K562 (cell line): ENCODE measurements at regions not wholly inside any gene's neighbourhood (a gene's known extent, or its start where the extent isn't known, plus 50 kb on each side); places are given as distances from the start of the nearest gene placed in this dataset.

Source experiments
- TF ChIP-seq, protein P1 (sequence below), 2 experiments: fragments of 150-350 bp in 1 of 2; IDR thresholded peaks; 2 replicates each; pipeline ENCODE4 v1.6.1; 2012 to 2016; ENCODE audit warnings: low read depth in 2 of 2, low read length in 2 of 2, mild to moderate bottlenecking in 1 of 2, moderate library complexity in 1 of 2
- TF ChIP-seq, protein P2 (sequence below): fragments of 450-650 bp; IDR thresholded peaks from 2 replicates; pipeline ENCODE4 v1.6.1; 2016; ENCODE audit warnings: low read depth

- TF ChIP-seq, protein P1, sequence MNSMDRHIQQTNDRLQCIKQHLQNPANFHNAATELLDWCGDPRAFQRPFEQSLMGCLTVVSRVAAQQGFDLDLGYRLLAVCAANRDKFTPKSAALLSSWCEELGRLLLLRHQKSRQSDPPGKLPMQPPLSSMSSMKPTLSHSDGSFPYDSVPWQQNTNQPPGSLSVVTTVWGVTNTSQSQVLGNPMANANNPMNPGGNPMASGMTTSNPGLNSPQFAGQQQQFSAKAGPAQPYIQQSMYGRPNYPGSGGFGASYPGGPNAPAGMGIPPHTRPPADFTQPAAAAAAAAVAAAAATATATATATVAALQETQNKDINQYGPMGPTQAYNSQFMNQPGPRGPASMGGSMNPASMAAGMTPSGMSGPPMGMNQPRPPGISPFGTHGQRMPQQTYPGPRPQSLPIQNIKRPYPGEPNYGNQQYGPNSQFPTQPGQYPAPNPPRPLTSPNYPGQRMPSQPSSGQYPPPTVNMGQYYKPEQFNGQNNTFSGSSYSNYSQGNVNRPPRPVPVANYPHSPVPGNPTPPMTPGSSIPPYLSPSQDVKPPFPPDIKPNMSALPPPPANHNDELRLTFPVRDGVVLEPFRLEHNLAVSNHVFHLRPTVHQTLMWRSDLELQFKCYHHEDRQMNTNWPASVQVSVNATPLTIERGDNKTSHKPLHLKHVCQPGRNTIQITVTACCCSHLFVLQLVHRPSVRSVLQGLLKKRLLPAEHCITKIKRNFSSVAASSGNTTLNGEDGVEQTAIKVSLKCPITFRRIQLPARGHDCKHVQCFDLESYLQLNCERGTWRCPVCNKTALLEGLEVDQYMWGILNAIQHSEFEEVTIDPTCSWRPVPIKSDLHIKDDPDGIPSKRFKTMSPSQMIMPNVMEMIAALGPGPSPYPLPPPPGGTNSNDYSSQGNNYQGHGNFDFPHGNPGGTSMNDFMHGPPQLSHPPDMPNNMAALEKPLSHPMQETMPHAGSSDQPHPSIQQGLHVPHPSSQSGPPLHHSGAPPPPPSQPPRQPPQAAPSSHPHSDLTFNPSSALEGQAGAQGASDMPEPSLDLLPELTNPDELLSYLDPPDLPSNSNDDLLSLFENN (IDR thresholded peaks at IDR 0.05; ENCODE audit: low read depth in 2 of 2, low read length in 2 of 2) = no peak
- TF ChIP-seq, protein P2, sequence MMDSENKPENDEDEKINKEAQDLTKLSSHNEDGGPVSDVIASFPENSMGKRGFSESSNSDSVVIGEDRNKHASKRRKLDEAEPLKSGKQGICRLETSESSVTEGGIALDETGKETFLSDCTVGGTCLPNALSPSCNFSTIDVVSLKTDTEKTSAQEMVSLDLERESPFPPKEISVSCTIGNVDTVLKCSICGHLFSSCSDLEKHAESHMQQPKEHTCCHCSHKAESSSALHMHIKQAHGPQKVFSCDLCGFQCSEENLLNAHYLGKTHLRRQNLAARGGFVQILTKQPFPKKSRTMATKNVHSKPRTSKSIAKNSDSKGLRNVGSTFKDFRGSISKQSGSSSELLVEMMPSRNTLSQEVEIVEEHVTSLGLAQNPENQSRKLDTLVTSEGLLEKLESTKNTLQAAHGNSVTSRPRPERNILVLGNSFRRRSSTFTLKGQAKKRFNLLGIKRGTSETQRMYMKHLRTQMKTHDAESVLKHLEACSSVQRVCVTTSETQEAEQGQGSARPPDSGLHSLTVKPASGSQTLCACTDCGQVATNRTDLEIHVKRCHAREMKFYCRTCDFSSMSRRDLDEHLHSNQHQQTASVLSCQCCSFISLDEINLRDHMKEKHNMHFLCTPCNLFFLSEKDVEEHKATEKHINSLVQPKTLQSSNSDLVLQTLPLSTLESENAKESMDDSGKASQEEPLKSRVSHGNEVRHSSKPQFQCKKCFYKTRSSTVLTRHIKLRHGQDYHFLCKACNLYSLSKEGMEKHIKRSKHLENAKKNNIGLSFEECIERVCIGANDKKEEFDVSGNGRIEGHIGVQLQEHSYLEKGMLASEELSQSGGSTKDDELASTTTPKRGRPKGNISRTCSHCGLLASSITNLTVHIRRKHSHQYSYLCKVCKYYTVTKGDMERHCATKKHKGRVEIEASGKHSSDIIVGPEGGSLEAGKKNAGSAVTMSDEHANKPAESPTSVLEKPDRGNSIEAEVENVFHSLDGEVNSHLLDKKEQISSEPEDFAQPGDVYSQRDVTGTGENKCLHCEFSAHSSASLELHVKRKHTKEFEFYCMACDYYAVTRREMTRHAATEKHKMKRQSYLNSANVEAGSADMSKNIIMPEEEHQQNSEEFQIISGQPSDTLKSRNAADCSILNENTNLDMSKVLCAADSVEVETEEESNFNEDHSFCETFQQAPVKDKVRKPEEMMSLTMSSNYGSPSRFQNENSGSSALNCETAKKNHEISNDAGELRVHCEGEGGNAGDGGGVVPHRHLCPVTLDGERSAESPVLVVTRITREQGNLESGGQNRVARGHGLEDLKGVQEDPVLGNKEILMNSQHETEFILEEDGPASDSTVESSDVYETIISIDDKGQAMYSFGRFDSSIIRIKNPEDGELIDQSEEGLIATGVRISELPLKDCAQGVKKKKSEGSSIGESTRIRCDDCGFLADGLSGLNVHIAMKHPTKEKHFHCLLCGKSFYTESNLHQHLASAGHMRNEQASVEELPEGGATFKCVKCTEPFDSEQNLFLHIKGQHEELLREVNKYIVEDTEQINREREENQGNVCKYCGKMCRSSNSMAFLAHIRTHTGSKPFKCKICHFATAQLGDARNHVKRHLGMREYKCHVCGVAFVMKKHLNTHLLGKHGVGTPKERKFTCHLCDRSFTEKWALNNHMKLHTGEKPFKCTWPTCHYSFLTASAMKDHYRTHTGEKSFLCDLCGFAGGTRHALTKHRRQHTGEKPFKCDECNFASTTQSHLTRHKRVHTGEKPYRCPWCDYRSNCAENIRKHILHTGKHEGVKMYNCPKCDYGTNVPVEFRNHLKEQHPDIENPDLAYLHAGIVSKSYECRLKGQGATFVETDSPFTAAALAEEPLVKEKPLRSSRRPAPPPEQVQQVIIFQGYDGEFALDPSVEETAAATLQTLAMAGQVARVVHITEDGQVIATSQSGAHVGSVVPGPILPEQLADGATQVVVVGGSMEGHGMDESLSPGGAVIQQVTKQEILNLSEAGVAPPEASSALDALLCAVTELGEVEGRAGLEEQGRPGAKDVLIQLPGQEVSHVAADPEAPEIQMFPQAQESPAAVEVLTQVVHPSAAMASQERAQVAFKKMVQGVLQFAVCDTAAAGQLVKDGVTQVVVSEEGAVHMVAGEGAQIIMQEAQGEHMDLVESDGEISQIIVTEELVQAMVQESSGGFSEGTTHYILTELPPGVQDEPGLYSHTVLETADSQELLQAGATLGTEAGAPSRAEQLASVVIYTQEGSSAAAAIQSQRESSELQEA = no peak
Observed at GRCh38 chr10:130231251-130231741, 95.1 kb downstream of the GLRX3 start (continued).
